Right kidney (tissue), 1 donor: ENCODE measurements at regions not wholly inside any gene's neighbourhood (a gene's known extent, or its start where the extent isn't known, plus 50 kb on each side); places are given as distances from the start of the nearest gene placed in this dataset.

Experiments
- DNase-seq: peaks from one replicate; pipeline ENCODE4 v3.0.0-alpha.2; 2016

DNA sequence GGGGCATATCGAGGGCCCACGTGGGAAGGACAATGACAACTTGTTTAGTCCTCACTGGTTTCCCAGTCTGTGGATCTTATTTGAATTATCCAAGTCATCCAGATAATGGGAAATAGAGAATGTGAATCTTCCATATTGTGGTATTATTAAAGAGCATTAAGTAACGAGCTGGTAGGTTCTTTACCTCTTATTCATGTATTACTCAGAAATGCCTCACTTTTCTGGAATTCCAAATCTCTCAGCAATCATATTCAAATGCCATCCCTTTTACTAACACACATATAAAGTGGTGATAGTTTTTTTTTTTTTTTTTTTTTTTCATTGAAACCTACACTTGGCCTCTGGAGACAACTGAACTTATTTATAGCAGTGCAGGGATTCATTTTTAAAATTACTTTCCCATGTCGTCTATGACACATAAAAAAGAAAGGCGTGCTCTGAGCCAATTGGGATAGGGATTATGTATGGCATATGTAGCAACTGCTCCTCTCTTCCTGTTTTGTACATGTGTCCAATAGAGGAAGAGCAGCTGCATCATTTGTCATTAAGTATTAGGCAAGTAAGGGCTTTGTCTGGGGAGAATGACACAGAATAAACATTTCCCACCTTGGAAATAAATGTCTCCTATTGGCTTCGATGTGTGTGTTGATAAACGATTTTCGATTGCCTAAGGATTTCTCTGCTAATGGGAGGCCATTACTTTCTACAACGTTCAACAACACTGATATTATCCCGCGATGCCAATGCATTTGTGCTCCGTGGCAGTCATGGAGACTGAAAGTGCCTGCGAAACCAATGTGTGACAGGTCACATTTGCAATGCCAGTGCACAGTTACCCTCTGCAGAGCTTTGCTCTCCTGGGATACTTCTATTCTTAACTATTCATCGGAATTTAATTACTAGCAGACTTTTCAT is 78.6 kb upstream of the IFNG-AS1 start:
- no peak for DNase-seq

DNA sequence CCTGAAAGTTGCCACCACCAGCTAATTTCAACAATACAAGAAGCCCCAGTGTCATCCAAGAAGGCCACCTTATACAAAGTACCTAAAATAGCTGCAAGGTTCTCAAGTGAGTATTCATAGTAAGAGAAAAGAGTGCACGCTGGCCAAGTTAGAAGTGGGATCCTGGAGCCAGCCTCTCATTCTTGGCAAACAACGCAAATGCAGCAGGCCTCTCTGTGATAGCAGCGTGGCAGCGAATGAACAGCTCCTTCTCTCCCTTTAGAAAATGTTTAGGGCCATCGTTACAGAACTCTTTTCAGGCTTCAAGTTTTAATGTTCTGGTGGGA is 78.0 kb upstream of the IFNG-AS1 start:
- no peak for DNase-seq

DNA sequence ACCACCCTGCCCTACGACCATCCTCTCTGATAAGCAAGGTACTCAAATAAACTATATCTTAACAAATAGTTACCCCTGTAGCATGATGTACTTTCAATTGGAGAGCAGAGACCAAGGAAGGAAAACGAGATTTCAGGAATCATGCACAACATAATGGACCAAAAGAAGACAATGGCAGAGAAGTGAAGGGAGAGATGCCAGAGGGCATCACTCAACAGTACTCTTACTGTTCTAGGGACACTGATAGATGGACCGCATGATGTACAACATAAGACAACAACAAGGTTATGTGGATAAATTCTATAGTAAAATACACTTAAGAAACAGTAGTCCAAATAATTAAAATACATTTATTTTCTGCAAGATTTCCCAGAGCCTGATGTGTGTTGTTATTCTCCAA is 77.5 kb upstream of the IFNG-AS1 start:
- no peak for DNase-seq

DNA sequence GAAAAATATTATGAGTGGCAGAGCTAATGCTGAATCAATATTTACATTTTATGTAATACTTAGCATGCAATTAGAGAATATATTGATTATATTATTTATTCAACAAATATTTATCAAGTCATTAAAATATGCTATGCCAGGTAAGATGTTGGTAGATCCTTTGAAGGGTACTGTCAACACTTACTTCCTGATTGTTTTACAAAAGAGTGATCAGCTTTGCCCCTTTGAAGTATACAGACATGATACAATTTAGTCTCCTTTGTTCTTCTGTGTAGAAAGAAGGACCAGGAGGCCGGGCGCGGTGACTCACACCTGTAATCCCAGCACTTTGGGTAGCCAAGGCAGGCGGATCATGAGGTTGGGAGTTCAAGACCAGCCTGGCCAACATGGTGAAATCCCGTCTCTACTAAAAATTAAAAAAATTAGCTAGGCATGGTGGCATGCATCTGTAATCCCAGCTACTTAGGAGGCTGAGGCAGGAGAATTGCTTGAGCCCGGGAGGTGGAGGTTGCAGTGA is 73.9 kb upstream of the IFNG-AS1 start:
- no peak for DNase-seq

DNA sequence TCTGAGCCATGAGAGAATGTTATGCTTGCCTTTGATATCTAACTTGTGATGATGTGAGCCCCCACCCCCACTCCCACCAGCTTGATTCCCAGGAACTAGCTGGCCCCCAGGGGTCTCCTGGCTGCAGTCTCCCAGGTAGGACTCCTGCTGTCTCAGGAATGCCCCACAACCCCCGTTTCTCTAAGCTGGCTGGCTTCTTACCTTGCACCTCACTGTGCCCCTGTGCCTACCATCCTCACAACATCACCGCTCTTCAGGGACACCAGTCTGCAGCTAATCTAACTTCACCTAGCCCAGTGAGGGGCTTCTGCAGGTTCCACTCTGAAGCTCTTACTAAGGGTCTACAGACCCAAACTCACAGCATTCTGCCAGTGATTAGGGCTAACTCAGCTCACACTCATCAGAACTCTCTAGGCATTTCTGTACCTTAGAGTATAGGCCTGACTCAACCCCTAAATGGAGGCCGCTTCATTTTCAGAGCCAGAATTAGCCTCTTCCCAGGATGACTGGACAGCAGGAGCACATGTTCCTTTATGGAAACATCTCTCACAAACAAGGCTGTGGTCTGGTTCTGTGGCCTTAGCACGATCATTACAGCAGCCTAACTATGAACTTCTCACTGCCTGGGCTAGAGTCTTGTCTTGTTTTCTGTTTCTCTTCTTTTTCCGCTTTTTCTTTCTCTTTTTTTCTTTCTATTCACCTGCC is 72.8 kb upstream of the IFNG-AS1 start:
- no peak for DNase-seq

DNA sequence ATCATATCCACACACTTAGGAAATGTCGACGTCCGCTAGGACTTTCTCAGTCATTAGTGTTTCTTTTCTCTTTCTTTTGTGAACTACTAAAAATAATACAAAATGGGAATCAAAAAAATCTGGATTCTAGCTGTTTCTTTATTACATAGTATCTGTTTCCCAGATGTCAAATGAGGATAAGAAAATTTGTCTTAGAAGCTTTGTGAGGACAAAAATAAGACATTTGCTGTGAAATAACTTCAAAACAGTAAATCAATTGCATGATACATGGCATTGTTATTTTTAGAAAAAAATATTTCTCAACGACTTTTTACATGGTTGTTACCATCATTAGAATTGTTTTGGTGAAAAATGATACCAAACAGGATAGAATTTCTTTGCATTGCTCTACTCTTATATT is 71.4 kb upstream of the IFNG-AS1 start:
- DNase-seq = no peak

DNA sequence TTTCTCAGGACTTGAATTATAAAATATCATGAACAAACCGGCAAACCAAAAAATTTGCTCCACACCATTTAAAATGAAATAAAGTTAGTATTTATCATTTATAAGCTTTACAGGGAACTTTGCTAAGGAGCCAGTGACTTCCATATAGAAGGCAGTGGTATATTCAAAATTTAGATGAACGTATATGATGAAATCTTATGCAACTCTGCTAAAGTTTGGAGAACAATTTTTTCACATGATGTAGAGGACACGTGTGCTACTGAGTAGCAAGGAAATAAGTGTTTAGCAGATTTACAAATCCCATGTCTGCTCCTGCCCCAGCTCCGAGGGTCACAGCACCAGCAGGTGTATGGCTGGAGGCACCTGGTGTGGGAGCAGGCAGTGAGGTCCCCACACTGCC is 70.8 kb upstream of the IFNG-AS1 start:
- no peak for DNase-seq

DNA sequence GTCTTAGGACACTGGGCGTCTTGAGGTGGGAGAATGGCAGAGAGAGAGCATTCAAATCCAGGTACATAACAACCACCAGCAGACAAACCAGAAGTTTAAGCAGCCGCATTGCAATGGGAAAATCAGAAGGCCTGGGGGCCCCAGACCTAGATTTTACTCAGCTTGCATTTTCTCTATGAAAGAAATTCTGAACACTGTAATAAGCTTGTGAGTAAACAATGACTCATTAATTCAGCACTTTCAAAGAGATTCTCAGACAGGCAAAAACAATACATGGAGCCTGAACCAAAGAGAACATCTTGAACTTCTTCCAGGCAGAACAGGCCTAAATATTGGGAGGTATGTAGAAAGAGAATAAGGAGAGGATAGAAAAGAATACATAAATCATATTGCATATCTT is 69.8 kb upstream of the IFNG-AS1 start:
- no peak for DNase-seq

DNA sequence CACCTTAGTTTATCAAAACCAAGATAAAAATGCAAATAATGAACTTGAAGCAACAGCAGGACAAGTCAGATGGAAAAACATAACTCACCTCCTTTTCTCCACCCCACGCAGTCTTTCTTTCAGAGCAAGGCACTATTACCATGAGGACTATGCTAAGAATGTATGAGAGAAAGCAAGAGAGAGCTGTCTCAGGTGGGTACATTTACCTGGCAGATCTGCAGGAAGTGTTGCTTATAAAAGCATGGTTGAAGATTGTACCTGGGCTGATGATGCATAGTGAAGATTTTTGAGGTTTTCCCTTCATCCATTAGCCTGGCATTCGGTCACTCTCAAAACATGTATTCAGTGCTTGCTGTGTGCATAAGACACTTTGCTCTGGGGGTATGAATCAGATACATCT is 68.8 kb upstream of the IFNG-AS1 start:
- DNase-seq = no peak

DNA sequence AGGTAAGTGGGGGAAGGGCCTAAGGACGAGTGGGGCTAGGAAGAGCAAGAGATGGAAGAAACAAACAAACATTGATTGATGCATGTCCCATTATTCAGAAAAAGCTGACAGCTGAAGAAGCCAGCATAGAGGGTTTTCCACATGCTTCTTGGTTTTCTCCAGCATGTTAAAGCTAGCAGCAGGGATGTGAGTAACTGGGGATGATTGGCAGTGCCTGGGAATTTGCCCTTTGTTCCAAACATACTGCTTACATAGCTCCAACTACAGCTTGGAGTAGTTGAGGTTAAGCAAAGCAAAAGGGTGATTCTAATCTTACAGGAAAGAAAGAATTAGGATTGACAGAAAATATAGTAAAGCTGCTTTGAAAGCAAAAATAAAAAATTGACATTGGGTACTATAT is 68.0 kb upstream of the IFNG-AS1 start:
- no peak for DNase-seq

DNA sequence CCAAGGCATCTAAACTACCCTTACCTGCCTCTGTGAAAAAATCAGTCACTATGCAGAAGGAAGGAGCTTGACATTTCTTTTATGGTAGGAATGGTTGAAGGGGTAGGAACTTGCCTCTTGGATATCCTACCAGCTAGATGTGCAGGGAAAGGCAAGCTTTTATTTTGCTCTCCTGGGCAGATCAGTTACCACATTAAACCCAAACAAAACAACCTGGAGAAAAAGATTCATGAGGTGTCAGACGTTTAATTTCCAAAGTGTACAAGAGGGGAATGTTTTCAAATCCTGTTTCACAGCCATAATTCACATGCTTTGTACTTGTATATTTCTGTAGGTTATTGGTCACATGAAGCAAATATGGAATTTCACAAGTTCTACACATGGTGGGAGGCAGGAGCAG is 67.0 kb upstream of the IFNG-AS1 start:
- peak; percentile 8 for DNase-seq

DNA sequence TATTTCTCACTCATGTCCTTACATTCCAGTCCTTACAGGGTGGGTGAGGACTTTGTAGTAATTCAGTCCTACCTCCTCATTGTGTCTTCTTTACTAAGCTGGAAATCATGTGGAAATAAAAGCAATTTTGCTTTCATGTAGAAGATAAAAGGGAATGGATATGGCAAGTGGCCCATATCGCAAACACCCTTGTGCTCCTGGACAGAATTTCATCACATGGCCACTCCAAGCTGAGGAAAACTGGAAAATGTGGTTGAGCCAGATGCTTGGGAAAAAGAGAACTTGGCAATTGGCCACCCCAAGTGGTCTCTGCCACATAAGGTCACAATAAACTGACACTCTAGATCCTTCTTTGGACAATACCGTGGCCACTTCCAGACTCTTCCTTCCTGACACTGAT is 64.2 kb upstream of the IFNG-AS1 start:
- no peak for DNase-seq

DNA sequence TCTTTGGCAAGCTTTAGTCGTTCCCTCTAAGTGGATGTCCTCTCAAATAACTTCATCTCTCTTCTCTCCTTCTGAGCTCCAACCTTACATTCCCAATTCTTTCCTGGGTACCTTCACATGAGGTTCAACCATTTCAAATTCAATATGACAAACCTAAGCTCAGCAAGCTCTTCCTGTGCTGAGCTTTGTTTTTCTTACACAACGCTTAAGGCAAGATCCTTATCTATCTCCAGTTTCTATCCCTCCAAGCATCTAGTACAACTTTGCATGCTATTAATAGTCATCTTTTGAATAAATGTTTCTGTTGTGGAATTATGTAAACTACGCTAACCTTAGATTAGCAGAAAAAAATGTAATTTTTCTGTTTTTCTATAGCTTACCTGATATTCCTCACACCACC is 63.7 kb upstream of the IFNG-AS1 start:
- no peak for DNase-seq

DNA sequence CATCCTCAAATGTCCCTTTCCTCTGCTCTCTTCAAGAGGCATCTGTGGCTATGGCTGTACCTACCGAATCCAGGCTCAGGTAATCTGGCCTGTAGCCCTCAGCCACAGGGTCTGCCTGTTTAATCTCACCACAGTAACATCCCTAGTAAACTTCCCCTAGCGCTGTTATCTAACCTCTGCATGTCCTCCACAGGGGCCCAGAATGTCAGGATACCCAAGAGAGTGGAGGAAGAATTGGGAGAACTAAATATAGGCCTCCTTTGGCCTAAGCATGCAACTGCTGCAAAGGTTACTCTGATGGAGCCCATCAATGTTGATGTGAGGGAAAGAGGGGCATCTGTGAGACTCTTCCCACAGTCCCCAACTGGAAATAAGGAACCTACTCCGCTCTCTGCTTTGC is 63.2 kb upstream of the IFNG-AS1 start:
- DNase-seq = no peak

DNA sequence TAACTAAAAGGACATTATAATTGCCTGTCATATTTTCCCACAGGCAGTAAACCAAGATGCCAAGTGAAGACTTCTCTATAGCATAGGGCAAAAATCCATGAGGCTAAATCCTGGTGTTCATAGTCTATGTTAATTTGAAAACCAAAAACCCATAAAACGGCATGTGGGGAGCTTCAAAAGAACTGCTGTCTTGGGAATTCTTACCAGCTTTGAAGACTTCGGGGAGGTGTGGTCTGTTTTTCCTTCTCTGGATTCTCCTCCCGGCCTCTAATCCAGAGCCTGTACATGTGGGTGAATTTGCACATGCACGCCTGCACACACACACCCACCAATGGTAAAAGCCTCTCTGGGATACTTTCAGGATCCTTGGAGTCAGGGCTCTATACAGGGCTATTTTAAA is 61.9 kb upstream of the IFNG-AS1 start:
- DNase-seq = no peak

DNA sequence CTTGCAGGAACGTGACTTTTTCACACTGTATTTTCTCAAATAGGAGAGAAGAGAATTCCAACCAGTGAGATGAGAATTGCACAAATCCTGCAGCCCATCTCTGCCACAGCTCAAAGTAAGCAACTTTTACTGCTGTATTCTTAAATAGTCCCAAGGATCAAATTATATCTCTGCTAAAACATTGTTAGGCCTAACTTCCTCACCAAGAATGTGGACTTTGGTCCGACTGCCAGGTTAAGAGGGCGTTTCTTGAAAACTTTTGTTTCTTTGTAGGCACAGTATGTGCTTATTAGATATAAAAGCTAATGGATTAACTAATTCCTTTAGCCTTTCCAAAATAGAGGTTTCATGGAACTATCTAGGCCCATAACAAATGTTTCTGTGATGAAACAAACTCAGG is 61.4 kb upstream of the IFNG-AS1 start:
- no peak for DNase-seq

DNA sequence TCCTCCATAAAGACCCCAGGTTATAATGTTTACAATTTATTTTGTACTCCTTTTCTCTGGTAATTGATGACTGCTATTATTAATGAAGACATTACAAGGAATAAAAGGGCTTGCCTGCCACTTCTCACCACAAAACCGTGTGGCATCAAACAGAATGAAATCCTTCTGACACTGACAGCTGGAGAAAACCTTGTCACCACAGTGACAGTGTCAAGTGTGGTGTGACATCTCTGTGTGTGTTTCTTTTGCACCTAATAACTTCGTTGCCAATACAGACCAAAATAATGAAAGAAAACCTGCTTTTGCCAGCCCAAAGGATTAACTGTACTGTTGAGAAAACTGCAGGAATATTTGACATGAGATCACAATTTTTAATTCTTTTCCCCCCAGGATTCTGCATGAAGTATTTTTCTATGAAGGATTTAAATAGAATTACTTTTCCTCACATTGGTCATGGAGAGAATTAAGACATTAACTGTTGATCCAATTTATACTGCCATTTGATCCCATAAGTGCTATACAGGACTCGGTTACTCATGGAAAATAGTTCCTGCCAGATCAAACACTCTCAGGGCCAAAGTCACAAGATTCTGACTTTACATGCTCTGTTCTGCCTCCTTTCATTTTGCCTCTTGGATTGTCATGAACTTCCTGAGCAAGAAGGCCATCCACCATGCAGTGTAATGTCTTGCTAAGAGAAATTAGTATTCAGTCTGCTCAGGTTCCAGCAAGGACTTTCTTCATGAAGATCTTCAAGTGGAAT is 60.4 kb upstream of the IFNG-AS1 start:
- no peak for DNase-seq

DNA sequence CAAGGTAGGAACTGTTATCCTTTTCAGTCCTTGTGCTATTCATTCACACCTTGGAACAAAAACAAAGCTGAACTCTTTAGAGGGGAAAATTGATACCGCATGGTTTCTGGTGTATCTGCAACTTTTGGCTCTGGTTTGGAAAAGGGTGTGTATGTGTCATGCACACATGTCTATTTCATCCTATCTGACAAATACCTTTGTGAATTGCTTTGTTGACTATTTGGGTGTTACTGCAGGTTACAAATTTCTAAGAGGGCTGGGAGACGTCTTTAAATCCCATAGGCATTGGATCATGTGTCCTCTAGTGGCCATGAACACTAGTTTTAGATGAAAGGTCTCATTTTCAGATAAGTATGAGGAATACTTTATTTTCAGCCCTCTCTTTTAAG is 59.9 kb upstream of the IFNG-AS1 start:
- DNase-seq = no peak

DNA sequence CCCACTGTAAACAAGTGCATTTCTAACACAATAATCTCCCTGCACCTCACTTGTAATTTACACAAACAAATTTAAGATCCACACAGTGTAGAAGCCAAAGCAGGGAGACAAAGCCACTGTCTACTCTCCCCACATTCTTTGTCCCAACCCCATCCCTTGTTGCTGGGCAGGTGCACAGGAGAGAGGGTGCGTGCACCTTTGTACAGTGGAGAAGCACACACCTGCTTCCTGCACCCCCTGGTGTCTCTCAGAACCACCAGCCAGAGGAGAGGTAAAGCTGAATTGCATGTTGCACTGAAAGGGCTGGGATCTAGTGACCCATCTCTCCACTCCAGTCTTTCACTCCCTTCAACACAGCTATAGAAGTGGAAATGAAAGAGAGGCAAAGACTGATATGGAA is 51.4 kb upstream of the IFNG-AS1 start:
- DNase-seq = no peak
